HG03575 (cell line): ENCODE measurements at regions not wholly inside any gene's neighbourhood (a gene's known extent, or its start where the extent isn't known, plus 50 kb on each side); places are given as distances from the start of the nearest gene placed in this dataset.
"Not testable (repeated sequence)": the region's sequence is repeated elsewhere in the genome, so short reads cannot be mapped to it uniquely, and the experiment has no call there.

Source experiments
- ATAC-seq: cut with Tn5 transposase; IDR thresholded peaks from one replicate; pipeline ENCODE4 v1.9.1; 2021; ENCODE audit not compliant: unreplicated experiment, insufficient number of reproducible peaks, low FRiP score; ENCODE audit errors: extremely low read depth

- no peak for ATAC-seq
These were observed 57.9 kb downstream of the DNAJB9 start for GRCh38 chr7:108627476-108628051.

- no peak for ATAC-seq
These were observed 59.0 kb downstream of the DNAJB9 start for GRCh38 chr7:108628678-108629077.

- ATAC-seq: no peak
These were observed 60.2 kb downstream of the DNAJB9 start for GRCh38 chr7:108629651-108630400.

GRCh38 chr7:108634036-108634435 lies 64.4 kb downstream of the DNAJB9 start:
- no peak for ATAC-seq

- ATAC-seq: no peak
These were observed 64.9 kb downstream of the DNAJB9 start for GRCh38 chr7:108634535-108634934.

- no peak for ATAC-seq
These were observed 67.5 kb downstream of the DNAJB9 start for GRCh38 chr7:108637049-108637621.

- no peak for ATAC-seq
These were observed 72.5 kb downstream of the DNAJB9 start for GRCh38 chr7:108642126-108642525.

GRCh38 chr7:108643136-108643535 lies 73.5 kb downstream of the DNAJB9 start:
- ATAC-seq: no peak

GRCh38 chr7:108648989-108649388 lies 79.3 kb downstream of the DNAJB9 start:
- no peak for ATAC-seq

- ATAC-seq: no peak
These were observed 80.8 kb downstream of the DNAJB9 start for GRCh38 chr7:108650467-108650866.

- ATAC-seq: no peak
These were observed 83.2 kb downstream of the DNAJB9 start for GRCh38 chr7:108652886-108653285.

- ATAC-seq: no peak
These were observed 83.9 kb downstream of the DNAJB9 start for GRCh38 chr7:108653526-108653925.

GRCh38 chr7:108657140-108657726 lies 87.6 kb downstream of the DNAJB9 start:
- not testable (repeated sequence) for ATAC-seq

GRCh38 chr7:108659261-108659660 lies 89.6 kb downstream of the DNAJB9 start:
- no peak for ATAC-seq

GRCh38 chr7:108659867-108660266 lies 90.2 kb downstream of the DNAJB9 start:
- no peak for ATAC-seq

GRCh38 chr7:108660465-108660864 lies 90.8 kb downstream of the DNAJB9 start:
- no peak for ATAC-seq

GRCh38 chr7:108662783-108663362 lies 93.2 kb downstream of the DNAJB9 start:
- ATAC-seq: no peak

GRCh38 chr7:108663701-108664100 lies 94.0 kb downstream of the DNAJB9 start:
- no peak for ATAC-seq

GRCh38 chr7:108667216-108667615 lies 97.5 kb downstream of the DNAJB9 start:
- no peak for ATAC-seq

- ATAC-seq: no peak
These were observed 100.3 kb downstream of the DNAJB9 start for GRCh38 chr7:108669958-108670357.
